ENCODE measurements at regions not wholly inside any gene's neighbourhood (a gene's known extent, or its start where the extent isn't known, plus 50 kb on each side); places are given as distances from the start of the nearest gene placed in this dataset.
A peak's percentile ranks its signal among the peaks of the same experiment; 100 is the strongest.
"Not testable (repeated sequence)": the region's sequence is repeated elsewhere in the genome, so short reads cannot be mapped to it uniquely, and the experiment has no call there.

DNA sequence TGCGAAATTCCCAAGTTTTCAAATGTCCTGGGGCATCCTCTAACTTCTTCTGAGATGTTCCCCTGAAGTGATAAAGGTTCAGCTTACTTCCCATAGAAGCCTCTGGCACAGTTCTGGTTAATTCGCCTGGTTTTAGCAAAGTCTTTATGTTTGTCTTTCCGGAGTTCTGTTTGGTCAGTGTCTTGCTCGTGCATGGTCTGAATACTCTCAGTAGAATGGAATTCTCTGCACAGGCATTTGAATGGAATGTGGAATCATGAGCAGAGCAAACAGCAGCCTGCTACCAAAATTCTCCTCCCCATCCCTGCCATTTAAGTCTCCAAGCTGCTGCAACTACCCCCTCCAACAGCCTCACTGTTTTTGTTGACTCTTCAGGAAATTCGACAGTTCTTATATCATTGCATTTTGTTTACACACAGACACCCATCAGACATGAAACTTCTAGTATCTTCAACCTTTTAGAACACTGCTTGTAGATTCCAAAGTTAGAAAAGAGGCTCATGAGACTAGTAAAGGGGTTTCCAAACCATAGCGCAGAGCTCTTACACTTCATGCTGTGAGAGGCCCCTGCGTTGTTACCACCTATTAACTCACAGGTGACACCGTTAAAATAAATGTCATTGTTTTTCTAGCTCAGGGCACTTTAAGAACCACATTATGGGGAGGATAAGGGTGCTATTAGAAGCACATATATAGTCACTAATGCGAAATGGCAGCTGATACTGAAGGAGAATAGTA is 129.7 kb downstream of the PLCE1 start (continued):
- TF ChIP-seq, protein P1, sequence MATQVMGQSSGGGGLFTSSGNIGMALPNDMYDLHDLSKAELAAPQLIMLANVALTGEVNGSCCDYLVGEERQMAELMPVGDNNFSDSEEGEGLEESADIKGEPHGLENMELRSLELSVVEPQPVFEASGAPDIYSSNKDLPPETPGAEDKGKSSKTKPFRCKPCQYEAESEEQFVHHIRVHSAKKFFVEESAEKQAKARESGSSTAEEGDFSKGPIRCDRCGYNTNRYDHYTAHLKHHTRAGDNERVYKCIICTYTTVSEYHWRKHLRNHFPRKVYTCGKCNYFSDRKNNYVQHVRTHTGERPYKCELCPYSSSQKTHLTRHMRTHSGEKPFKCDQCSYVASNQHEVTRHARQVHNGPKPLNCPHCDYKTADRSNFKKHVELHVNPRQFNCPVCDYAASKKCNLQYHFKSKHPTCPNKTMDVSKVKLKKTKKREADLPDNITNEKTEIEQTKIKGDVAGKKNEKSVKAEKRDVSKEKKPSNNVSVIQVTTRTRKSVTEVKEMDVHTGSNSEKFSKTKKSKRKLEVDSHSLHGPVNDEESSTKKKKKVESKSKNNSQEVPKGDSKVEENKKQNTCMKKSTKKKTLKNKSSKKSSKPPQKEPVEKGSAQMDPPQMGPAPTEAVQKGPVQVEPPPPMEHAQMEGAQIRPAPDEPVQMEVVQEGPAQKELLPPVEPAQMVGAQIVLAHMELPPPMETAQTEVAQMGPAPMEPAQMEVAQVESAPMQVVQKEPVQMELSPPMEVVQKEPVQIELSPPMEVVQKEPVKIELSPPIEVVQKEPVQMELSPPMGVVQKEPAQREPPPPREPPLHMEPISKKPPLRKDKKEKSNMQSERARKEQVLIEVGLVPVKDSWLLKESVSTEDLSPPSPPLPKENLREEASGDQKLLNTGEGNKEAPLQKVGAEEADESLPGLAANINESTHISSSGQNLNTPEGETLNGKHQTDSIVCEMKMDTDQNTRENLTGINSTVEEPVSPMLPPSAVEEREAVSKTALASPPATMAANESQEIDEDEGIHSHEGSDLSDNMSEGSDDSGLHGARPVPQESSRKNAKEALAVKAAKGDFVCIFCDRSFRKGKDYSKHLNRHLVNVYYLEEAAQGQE (IDR thresholded peaks at IDR 0.05), result no peak
- TF ChIP-seq MYC (IDR thresholded peaks at IDR 0.05; ENCODE audit: borderline replicate concordance, low read length), result no peak
- no peak for TF ChIP-seq ZNF302 (CRISPR knock-in tag; IDR thresholded peaks at IDR 0.05)
- TF ChIP-seq, protein P2, sequence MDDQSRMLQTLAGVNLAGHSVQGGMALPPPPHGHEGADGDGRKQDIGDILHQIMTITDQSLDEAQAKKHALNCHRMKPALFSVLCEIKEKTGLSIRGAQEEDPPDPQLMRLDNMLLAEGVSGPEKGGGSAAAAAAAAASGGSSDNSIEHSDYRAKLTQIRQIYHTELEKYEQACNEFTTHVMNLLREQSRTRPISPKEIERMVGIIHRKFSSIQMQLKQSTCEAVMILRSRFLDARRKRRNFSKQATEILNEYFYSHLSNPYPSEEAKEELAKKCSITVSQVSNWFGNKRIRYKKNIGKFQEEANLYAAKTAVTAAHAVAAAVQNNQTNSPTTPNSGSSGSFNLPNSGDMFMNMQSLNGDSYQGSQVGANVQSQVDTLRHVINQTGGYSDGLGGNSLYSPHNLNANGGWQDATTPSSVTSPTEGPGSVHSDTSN (IDR thresholded peaks at IDR 0.05), result 0 out of 2 replicates have a peak, but pooled peaks have one; percentile 19
- no peak for TF ChIP-seq ESRRA (IDR thresholded peaks at IDR 0.05; ENCODE audit: borderline replicate concordance, low read length)
- TF ChIP-seq, protein P3, sequence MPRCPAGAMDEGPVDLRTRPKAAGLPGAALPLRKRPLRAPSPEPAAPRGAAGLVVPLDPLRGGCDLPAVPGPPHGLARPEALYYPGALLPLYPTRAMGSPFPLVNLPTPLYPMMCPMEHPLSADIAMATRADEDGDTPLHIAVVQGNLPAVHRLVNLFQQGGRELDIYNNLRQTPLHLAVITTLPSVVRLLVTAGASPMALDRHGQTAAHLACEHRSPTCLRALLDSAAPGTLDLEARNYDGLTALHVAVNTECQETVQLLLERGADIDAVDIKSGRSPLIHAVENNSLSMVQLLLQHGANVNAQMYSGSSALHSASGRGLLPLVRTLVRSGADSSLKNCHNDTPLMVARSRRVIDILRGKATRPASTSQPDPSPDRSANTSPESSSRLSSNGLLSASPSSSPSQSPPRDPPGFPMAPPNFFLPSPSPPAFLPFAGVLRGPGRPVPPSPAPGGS (IDR thresholded peaks at IDR 0.05), result no peak
- no peak for TF ChIP-seq RFX5 (IDR thresholded peaks at IDR 0.05)
- TF ChIP-seq, protein P4, sequence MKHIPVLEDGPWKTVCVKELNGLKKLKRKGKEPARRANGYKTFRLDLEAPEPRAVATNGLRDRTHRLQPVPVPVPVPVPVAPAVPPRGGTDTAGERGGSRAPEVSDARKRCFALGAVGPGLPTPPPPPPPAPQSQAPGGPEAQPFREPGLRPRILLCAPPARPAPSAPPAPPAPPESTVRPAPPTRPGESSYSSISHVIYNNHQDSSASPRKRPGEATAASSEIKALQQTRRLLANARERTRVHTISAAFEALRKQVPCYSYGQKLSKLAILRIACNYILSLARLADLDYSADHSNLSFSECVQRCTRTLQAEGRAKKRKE (CRISPR knock-in tag; IDR thresholded peaks at IDR 0.05; ENCODE audit: low read depth), result no peak
- TF ChIP-seq CBX2 (IDR thresholded peaks at IDR 0.05; ENCODE audit: borderline replicate concordance, low read depth), result no peak
- TF ChIP-seq HEYL (CRISPR knock-in tag; IDR thresholded peaks at IDR 0.05), result no peak
- no peak for TF ChIP-seq KDM5A (IDR thresholded peaks at IDR 0.05)
- no peak for TF ChIP-seq EHF (CRISPR knock-in tag; IDR thresholded peaks at IDR 0.05)
- TF ChIP-seq EP300 (IDR thresholded peaks at IDR 0.05), result peak; percentile 37 to 73; a peak in 2 of 5 replicates
- no peak for TF ChIP-seq ZFP36 (IDR thresholded peaks at IDR 0.05; ENCODE audit: borderline replicate concordance, partially characterized antibody)
- TF ChIP-seq SMC3 (IDR thresholded peaks at IDR 0.05), result peak; percentile 47; the same call in 1 of the 3 replicates
- TF ChIP-seq NPAS2 (CRISPR knock-in tag; IDR thresholded peaks at IDR 0.05; ENCODE audit: borderline replicate concordance), result no peak
- TF ChIP-seq, protein P5, sequence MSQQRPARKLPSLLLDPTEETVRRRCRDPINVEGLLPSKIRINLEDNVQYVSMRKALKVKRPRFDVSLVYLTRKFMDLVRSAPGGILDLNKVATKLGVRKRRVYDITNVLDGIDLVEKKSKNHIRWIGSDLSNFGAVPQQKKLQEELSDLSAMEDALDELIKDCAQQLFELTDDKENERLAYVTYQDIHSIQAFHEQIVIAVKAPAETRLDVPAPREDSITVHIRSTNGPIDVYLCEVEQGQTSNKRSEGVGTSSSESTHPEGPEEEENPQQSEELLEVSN (IDR thresholded peaks at IDR 0.05; ENCODE audit: borderline replicate concordance, low read depth), result no peak
- TF ChIP-seq SREBF2 (IDR thresholded peaks at IDR 0.05), result no peak
- TF ChIP-seq, protein P6, sequence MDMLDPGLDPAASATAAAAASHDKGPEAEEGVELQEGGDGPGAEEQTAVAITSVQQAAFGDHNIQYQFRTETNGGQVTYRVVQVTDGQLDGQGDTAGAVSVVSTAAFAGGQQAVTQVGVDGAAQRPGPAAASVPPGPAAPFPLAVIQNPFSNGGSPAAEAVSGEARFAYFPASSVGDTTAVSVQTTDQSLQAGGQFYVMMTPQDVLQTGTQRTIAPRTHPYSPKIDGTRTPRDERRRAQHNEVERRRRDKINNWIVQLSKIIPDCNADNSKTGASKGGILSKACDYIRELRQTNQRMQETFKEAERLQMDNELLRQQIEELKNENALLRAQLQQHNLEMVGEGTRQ (IDR thresholded peaks at IDR 0.05), result no peak
- no peak for TF ChIP-seq KDM1A (IDR thresholded peaks at IDR 0.05; ENCODE audit: low read depth)
- TF ChIP-seq NFE2L2 (conservative IDR thresholded peaks at IDR 0.05; ENCODE audit: low read length), result no peak
- no peak for TF ChIP-seq HOXA7 (CRISPR knock-in tag; IDR thresholded peaks at IDR 0.05)
- no peak for TF ChIP-seq RNF2 (IDR thresholded peaks at IDR 0.05; ENCODE audit: borderline replicate concordance, low read depth)
- no peak for TF ChIP-seq ZC3H11A (IDR thresholded peaks at IDR 0.05)
- TF ChIP-seq, protein P7, sequence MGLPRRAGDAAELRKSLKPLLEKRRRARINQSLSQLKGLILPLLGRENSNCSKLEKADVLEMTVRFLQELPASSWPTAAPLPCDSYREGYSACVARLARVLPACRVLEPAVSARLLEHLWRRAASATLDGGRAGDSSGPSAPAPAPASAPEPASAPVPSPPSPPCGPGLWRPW (IDR thresholded peaks at IDR 0.05), result no peak
- TF ChIP-seq CHD2 (IDR thresholded peaks at IDR 0.05; ENCODE audit: low read length, partially characterized antibody), result no peak
- TF ChIP-seq FOSL2 (IDR thresholded peaks at IDR 0.05), result no peak
- TF ChIP-seq FOSL2 (CRISPR knock-in tag; IDR thresholded peaks at IDR 0.05), result peak; percentile 76
- peak in 1 of 2 experiments; percentile 38; a peak in 2 of 4 replicates for TF ChIP-seq CEBPB (IDR thresholded peaks at IDR 0.05)
- no peak for TF ChIP-seq CHD4 (IDR thresholded peaks at IDR 0.05; ENCODE audit: borderline replicate concordance)
- TF ChIP-seq ZSCAN20 (CRISPR knock-in tag; IDR thresholded peaks at IDR 0.05), result no peak
- TF ChIP-seq RCOR1 (IDR thresholded peaks at IDR 0.05; ENCODE audit: low read depth, low read length), result no peak
- no peak for TF ChIP-seq FOSB (CRISPR knock-in tag; IDR thresholded peaks at IDR 0.05)

DNA sequence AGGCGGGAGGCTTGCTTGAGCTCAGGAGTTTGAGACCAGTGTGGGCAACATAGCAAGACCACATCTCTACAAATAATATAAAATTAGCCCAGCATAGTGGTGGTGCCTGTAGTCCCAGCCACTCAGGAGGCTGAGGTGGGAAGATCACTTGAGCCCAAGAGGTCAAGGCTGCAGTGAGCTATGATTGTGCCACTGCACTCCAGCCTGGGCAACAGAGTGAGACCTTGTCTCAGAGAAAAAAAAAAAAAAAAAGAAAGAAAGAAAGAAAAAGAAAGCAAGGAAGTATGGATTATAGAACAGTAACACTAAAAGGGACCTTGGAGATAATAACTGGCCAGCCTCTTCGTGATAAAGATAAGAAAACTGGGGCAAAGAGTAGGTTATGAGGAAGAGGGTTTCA is 130.4 kb downstream of the PLCE1 start:
- H3K9me3 ChIP-seq; FAIRE-seq; H3K4me3 ChIP-seq; DNase-seq (ENCODE audit: low read depth in 1 of 2, low spot score in 1 of 2); POLR2A ChIA-PET: not testable (repeated sequence)
- 56% methylated on average over 2 of the region's 2 CpGs for WGBS (ENCODE audit: missing lambda C conversion rate)
- H3K4me1 ChIP-seq, result peaks cover 62% of the 10 kb centered on the region
- CTCF ChIA-PET, result interaction anchor here (0.8 to 2.5 kb wide), 6 partner anchors 11 to 51 kb away, joined by 3 to 11 read pairs (median 4); no protein-coding TSS in a partner anchor
- H3K27ac ChIP-seq, result peak overlapping the region; percentile 81 to 91
- H3K4me2 ChIP-seq, result peak overlapping the region; percentile 75
- ATAC-seq, result peak in 1 of 2 experiments; percentile 13; a peak in 3 of 6 replicates

Data from A549 (cell line).